Natural killer cell treated with Interleukin-12 subunit alpha and Interleukin-12 subunit beta and Interleukin-15 and Interleukin-18, amount 100 ng/mL, for 72 hours (primary cell): ENCODE measurements at regions not wholly inside any gene's neighbourhood (a gene's known extent, or its start where the extent isn't known, plus 50 kb on each side); places are given as distances from the start of the nearest gene placed in this dataset.
A peak's percentile ranks its signal among the peaks of the same experiment; 100 is the strongest.

Source experiments
- ATAC-seq, 2 donors: fragments of 150-1000 bp; cut with Tn5 transposase in 1 of 2; sonication (Bioruptor Pico), chemical (Tn5 transposase) in 1 of 2; 2 replicates each; pipeline ENCODE4 v1.10.0; 2021
- DNase-seq: peaks from one replicate; pipeline ENCODE4 v3.0.0; 2022; ENCODE audit warnings: low spot score
- H3K27ac Mint-ChIP-seq, 2 donors: 1 replicate in 1 of 2; 2 replicates in 1 of 2; pipeline ENCODE4 v1.8.0; 2022; ENCODE audit warnings: mixed read lengths in 2 of 2, mild to moderate bottlenecking in 1 of 2, moderate library complexity in 1 of 2
- H3K27me3 Mint-ChIP-seq, 2 donors: 1 replicate in 1 of 2; 2 replicates in 1 of 2; pipeline ENCODE4 v1.8.0; 2022; ENCODE audit warnings: mixed read lengths in 2 of 2
- H3K36me3 Mint-ChIP-seq: one replicate; pipeline ENCODE4 v1.8.0; 2022; ENCODE audit warnings: mixed read lengths
- H3K4me1 Mint-ChIP-seq, 2 donors: 1 replicate in 1 of 2; 2 replicates in 1 of 2; pipeline ENCODE4 v1.8.0; 2022; ENCODE audit warnings: low read depth in 2 of 2, mixed read lengths in 2 of 2, mild to moderate bottlenecking in 1 of 2
- H3K4me3 Mint-ChIP-seq: one replicate; pipeline ENCODE4 v1.8.0; 2022; ENCODE audit warnings: mixed read lengths
- H3K9me3 Mint-ChIP-seq: 2 replicates; pipeline ENCODE4 v1.8.0; 2022; ENCODE audit warnings: mixed read lengths

DNA sequence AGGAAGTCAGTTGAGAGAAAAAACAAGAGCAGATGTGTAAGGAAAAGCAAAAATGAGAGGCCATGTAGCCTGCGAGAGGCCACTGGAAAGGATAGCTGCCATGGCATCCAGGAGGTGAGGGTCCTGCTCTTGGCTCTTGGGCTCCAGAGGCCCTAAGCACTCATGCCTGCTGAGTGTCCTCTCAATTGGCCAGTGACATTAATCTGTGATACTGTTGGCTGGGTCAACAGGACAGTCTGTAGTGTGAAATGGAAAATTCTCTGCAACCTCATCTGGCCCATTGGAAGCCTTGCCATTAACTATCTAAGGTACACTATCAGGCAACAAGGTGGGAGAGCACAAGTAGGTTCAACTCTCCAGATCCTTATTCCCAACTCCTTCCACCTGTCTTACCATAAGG lies 180.9 kb downstream of the LY86 start:
- H3K36me3 Mint-ChIP-seq: no peaks in the 10 kb centered on the region
- no peaks in the 10 kb centered on the region for H3K9me3 Mint-ChIP-seq
- no peaks in the 10 kb centered on the region for H3K4me1 Mint-ChIP-seq
- no peak for DNase-seq
- H3K27ac Mint-ChIP-seq: no peak overlapping the region
- no peak for ATAC-seq
- H3K4me3 Mint-ChIP-seq: no peak overlapping the region
- peaks cover 4 to 14% of the 10 kb centered on the region in 2 donors for H3K27me3 Mint-ChIP-seq

DNA sequence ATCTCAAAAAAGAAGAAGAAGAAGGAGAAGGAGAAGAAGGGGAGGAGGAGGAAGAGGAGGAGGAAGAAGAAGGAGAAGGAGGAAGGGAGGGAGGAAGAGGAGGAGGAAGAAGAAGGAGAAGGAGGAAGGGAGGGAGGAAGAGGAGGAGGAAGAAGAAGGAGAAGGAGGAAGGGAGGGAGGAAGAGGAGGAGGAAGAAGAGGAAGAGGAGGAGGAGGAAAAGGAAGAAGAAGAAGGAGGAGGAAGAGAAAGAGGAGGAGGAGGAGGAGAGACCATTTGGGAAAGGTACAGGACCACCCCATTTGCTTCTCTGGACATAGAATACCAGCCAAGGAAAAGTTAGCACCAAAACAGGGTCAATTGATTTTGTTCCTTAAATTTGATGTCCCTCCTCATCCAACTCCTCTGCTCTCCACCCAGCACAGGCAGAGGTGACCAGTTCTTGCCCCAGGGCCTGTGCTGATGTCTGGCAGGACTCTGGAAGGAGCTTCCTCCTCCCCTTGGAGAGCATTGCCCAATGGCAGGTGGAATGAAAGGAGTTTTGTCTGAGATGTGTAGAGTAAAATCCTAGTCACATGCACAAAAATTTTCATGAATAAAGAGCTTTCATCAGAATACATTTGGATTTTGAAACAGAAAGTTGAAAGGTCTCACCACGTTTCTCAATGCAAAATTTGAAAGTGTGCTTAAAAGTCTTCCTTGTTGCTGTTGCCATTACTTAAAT lies 182.9 kb downstream of the LY86 start:
- Mint-ChIP-seq H3K4me1 (no peaks in the 10 kb centered on the region), H3K27ac (no peak overlapping the region), H3K9me3 (no peaks in the 10 kb centered on the region), H3K36me3 (no peaks in the 10 kb centered on the region), H3K4me3 (no peak overlapping the region), H3K27me3 (peaks cover 8 to 19% of the 10 kb centered on the region in 2 donors)
- ATAC-seq (no peak), DNase-seq (no peak)

DNA sequence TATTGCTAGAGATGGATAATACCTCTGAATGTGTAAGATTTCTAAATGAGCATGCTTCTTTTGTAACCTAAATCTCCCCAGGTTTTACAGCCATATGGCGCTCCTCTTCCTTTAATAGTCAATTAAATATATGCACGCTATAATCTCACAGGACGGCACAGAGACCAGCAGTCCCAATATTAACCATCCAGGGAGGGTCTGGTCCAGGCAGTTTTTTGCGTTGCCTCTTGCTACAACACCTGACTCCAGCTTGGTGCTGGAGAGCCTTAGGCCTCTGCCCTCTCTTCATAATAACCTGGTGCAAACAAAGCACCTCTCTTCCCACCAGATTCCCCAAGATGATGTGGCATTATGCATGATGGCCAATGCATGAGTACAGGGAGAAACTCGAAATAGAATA lies 183.4 kb downstream of the LY86 start:
- ATAC-seq: no peak

DNA sequence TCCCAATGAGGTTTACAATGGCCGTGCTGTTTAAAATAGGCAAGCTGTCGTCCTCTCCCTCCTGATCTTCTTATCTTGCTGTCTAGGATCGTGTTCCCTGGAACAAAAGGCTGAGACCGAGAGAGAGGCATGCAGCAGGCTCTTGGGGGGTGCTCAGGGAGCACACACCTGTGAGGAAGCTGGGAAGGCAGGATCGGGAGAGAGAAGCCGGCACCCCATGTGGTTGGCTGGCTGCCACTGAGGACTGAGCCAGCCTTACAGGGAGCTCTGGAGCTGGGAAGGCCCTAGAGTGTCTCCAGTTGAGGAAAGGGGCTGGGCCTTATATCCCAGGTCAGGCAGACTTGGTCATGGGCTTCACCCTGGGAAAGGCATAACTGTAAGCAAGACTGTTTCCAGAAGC lies 184.2 kb downstream of the LY86 start:
- Mint-ChIP-seq H3K9me3 (no peaks in the 10 kb centered on the region), H3K4me3 (no peak overlapping the region), H3K36me3 (no peaks in the 10 kb centered on the region), H3K4me1 (no peaks in the 10 kb centered on the region), H3K27ac (no peak overlapping the region), H3K27me3 (peaks cover 15 to 28% of the 10 kb centered on the region in 2 donors)
- ATAC-seq (no peak), DNase-seq (no peak)

More for the DNA sequence above, 183.4 kb downstream of the LY86 start:
- DNase-seq: no peak
- H3K27ac Mint-ChIP-seq: no peak overlapping the region
- H3K36me3 Mint-ChIP-seq: no peaks in the 10 kb centered on the region
- H3K4me3 Mint-ChIP-seq: no peak overlapping the region
- no peaks in the 10 kb centered on the region for H3K9me3 Mint-ChIP-seq
- H3K27me3 Mint-ChIP-seq: peaks cover 12 to 25% of the 10 kb centered on the region in 2 donors
- H3K4me1 Mint-ChIP-seq: no peaks in the 10 kb centered on the region

DNA sequence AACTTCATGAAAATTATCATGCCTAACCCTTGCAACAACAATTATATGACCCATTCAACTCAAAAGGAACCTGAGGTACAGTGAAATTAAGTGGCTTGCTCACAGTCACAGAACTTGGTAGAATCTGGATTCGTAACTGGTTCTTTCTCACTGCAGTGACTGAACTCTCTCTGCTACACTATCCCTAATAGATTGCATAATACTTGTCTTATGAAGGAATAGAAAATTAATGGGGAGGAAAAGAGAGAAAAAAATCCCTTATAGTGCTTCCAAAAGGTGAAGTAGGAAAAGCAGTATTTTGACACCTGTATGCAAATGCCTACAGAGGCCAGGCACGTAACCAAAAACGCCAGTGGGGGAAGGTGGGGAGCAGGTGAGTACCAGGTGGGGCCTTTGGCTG lies 186.6 kb downstream of the LY86 start:
- Mint-ChIP-seq H3K4me1 (no peaks in the 10 kb centered on the region), H3K27me3 (peaks cover 26 to 49% of the 10 kb centered on the region in 2 donors), H3K9me3 (no peaks in the 10 kb centered on the region), H3K36me3 (no peaks in the 10 kb centered on the region), H3K4me3 (no peak overlapping the region), H3K27ac (no peak overlapping the region)
- ATAC-seq: no peak
- DNase-seq: no peak

DNA sequence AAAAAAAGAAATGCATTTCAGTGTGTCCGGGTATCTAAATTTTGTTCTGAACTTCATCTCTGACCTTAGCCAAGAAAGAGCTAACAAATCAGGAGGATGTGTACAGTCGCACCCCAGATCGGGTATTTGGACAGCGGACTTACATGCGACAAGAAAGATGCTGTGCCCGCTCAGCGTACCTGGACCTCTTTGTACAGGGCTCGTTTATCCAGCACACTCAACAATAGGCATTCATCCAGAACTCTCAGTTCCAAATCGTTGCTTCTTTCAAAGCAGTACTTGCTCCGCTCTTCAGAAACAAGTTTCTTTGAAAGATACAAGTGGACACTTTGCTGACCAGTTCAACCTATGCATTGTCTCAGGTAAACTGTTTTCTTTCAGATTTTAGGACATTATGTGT lies 191.7 kb downstream of the LY86 start:
- no peaks in the 10 kb centered on the region for H3K9me3 Mint-ChIP-seq
- no peaks in the 10 kb centered on the region for H3K4me1 Mint-ChIP-seq
- peaks cover 23 to 36% of the 10 kb centered on the region in 2 donors for H3K27me3 Mint-ChIP-seq
- H3K27ac Mint-ChIP-seq: no peak overlapping the region
- no peaks in the 10 kb centered on the region for H3K36me3 Mint-ChIP-seq
- DNase-seq (no peak), ATAC-seq (no peak)
- no peak overlapping the region for H3K4me3 Mint-ChIP-seq

DNA sequence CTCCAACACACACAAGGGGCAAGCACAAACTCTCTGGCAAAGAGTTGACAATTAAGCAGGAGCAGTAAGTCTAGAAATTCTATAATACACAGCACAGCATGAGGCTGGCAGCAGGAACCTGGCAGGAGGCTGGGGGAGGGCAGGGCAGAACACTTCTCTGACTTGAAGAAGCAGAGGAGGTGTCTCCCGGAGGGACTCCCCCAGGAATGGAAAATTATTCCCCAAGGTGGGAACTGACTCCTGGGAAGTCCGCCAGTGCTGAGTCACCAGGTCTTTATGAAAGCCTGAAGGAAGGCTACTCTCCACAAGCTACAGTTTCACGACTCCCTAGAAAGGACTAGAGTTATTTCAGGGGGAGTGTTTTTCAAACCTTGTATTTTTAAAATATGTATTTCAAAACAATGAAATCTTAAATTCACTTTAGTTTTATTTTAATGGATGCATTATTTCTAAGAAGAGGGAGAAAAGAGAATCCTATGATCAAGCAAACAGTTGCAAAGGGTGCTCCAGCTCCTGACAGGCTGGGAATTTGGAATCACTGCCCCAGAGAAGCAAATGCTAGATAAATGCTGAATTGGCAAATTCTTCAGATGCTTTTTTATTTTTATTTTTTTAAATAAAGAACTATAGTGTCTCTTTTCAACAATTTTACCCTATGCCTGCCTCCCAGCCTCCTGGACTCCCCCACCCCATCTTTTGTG lies 192.8 kb downstream of the LY86 start:
- H3K4me3 Mint-ChIP-seq: no peak overlapping the region
- H3K9me3 Mint-ChIP-seq: no peaks in the 10 kb centered on the region
- DNase-seq (no peak), ATAC-seq (no peak)
- no peaks in the 10 kb centered on the region for H3K36me3 Mint-ChIP-seq
- peaks cover 21 to 30% of the 10 kb centered on the region in 2 donors for H3K27me3 Mint-ChIP-seq
- no peak overlapping the region for H3K27ac Mint-ChIP-seq
- H3K4me1 Mint-ChIP-seq: no peaks in the 10 kb centered on the region

DNA sequence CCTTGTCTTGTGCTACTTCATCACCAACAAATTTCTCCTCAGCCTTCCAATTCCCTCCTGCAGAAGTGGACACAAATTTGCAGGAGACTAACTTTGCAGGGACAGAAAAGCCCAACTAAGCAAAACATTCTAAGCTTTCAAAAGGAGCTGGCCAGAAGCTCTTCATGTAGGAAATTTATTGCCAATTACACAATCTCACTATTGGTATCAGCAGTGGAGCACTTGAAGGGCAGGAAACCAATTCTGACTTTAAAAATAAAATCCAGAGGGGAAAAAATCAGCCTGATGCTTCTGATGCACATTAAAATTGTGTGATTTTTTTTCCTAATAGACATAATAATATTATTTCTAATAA lies 193.3 kb downstream of the LY86 start:
- DNase-seq (no peak), ATAC-seq (no peak)
- Mint-ChIP-seq H3K4me3 (no peak overlapping the region), H3K27me3 (peaks cover 18 to 26% of the 10 kb centered on the region in 2 donors), H3K27ac (no peak overlapping the region), H3K4me1 (no peaks in the 10 kb centered on the region), H3K36me3 (no peaks in the 10 kb centered on the region), H3K9me3 (no peaks in the 10 kb centered on the region)

DNA sequence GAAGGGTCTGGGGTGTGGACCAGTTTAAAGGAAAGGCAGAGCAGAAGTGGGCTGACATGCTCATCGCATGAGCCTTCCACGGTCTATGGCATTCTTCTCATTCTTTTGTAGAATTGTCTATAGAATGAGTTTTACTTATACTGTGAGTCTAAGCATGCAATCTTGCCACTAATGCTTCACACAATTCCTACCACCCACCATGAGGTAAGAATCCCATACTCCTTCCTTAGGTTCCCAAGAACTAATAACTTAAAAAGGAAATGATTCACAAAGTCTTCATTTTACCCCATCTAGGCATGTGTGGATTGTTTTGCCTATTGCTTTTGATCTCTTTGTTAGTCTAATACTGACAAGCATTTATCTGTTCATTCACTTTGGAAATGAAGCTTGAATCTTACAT lies 195.2 kb downstream of the LY86 start:
- Mint-ChIP-seq H3K4me1 (no peaks in the 10 kb centered on the region), H3K9me3 (no peaks in the 10 kb centered on the region), H3K27me3 (peaks cover 12% of the 10 kb centered on the region in 2 donors), H3K4me3 (no peak overlapping the region), H3K36me3 (no peaks in the 10 kb centered on the region), H3K27ac (no peak overlapping the region)
- ATAC-seq (no peak), DNase-seq (no peak)

DNA sequence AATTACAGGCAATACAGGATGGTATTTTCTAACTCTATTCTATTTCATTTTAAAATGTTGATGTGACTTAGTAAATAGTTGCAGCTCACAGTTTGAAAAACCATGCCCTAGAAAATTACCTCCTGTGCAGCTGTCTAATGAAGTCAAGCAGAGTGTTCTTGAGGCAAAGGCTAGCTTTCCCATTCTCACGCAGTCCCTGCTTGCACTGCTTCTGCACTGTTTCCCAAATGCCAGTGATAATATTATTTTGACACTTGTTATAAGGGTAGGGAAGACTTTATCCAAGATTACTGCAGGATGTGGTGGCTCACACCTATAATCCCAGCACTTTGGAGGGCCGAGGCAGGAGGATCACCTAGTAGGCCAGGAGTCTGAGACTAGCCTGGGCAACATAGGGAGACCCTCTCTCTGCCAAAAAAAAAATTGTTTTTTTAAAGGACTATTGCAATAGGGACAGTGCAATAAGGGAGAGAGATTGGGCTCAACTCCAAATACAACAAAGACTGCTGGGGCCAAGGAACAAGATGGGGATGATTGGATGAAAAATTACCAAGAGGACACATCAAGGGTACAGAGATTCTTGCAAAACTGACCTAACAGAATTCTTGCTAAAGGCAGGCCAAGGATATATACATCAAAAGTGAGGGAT lies 196.1 kb downstream of the LY86 start:
- Mint-ChIP-seq H3K4me1 (no peaks in the 10 kb centered on the region), H3K9me3 (no peaks in the 10 kb centered on the region), H3K27me3 (peaks cover 5 to 7% of the 10 kb centered on the region in 2 donors), H3K4me3 (no peak overlapping the region), H3K36me3 (no peaks in the 10 kb centered on the region), H3K27ac (no peak overlapping the region)
- ATAC-seq (no peak), DNase-seq (no peak)

DNA sequence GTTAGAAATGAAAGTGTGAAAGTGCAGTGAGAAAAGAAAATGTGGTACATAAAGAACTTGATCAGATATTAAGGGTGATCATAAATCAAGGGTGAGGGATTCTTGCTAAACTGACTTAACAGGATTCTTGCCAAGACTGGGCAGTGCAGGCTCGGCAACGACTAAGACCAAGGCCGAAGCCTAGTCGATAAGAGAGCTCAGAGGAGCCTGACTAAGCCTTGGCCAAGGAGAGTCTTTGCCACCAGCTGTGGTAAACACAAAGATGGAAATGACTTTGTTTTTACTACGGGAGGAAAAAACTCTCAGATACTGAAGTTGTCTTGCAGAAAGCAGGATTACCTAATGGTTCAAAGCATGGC lies 196.6 kb downstream of the LY86 start:
- no peak overlapping the region for H3K4me3 Mint-ChIP-seq
- no peaks in the 10 kb centered on the region for H3K4me1 Mint-ChIP-seq
- no peaks in the 10 kb centered on the region for H3K9me3 Mint-ChIP-seq
- ATAC-seq: no peak
- DNase-seq: no peak
- H3K27me3 Mint-ChIP-seq: peaks cover 0 to 4% of the 10 kb centered on the region in 2 donors
- H3K27ac Mint-ChIP-seq: no peak overlapping the region
- no peaks in the 10 kb centered on the region for H3K36me3 Mint-ChIP-seq

DNA sequence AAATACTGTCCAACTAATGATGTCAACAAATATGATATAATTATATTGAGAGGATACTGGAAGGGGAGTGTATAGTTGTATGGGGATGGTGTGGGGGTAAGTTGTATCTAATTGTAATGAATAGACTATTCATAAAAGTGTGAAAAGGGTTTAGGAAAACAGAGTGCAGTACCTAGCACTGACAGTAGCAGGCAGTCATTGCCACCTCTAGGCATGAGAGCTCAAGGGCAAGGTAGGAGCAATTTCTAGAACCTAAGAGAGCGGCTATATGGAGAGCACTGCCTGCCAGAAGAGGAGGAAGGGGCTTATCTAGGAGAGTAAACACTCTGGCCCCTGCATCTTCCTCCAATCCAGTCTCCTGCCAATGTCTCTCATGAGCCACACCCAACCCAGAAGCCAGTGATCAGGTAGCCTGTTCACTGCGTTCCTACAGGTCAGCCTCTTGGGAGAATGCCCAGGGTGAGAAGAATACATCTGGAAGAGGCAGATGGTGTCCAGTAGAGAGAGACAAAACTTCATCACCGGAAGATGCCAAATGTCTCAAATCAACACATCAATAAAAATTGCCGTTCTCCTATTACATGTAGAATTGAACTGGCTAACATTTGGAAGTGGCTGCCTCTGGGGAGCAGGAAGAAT lies 200.0 kb downstream of the LY86 start:
- no peak overlapping the region for H3K4me3 Mint-ChIP-seq
- no peak overlapping the region for H3K27ac Mint-ChIP-seq
- H3K36me3 Mint-ChIP-seq: no peaks in the 10 kb centered on the region
- peaks cover under 1 to 2% of the 10 kb centered on the region in 2 donors for H3K4me1 Mint-ChIP-seq
- no peaks in the 10 kb centered on the region for H3K9me3 Mint-ChIP-seq
- peaks cover 0 to 8% of the 10 kb centered on the region in 2 donors for H3K27me3 Mint-ChIP-seq
- DNase-seq: no peak
- peak in 1 of 2 donors; percentile 54 for ATAC-seq

DNA sequence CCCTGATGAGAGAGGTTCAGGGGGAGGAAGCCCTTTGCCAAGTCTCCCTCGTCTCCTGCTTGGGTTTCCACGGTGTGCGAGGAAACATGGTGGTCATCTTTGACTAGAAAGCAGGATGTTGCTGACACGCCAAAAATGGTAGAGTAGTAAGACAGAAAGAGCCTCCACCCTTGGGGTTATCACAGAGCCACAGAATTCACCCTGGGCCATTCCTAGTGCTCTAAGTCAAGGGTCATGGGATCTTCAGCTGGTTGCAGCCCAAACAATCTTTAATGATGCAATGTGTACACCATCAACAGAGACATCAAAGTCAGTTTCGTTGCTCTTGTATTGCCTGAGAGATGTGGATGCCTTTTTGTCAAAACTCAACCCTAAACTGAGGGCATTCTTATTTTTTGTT lies 201.9 kb downstream of the LY86 start:
- Mint-ChIP-seq H3K9me3 (no peaks in the 10 kb centered on the region), H3K27me3 (peaks cover 0 to 8% of the 10 kb centered on the region in 2 donors), H3K4me1 (peaks cover 7 to 8% of the 10 kb centered on the region in 2 donors), H3K4me3 (no peak overlapping the region), H3K36me3 (no peaks in the 10 kb centered on the region), H3K27ac (no peak overlapping the region)
- no peak for ATAC-seq
- no peak for DNase-seq

DNA sequence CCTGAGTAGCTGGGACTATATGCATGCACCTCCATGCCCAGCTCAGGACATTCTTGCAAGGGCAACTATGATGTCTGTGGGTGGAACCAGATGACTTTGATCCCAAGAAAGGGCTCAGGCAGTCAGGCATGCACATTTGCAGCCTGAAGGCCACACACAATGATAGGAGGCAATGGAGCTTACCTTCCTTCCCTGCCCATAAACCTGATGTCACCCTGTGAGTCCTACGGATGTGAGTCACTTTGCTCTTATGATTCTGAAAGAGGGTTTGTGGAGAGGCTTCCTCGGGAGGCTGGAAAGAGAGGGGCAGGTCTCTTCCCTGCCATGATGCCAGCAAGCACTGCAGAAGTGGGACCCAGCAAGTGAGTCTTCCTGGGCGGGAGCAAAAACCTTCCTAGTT lies 202.4 kb downstream of the LY86 start:
- no peak for DNase-seq
- peaks cover 7 to 8% of the 10 kb centered on the region in 2 donors for H3K4me1 Mint-ChIP-seq
- peaks cover 0 to 8% of the 10 kb centered on the region in 2 donors for H3K27me3 Mint-ChIP-seq
- no peaks in the 10 kb centered on the region for H3K9me3 Mint-ChIP-seq
- H3K4me3 Mint-ChIP-seq: no peak overlapping the region
- no peak overlapping the region for H3K27ac Mint-ChIP-seq
- ATAC-seq: no peak
- no peaks in the 10 kb centered on the region for H3K36me3 Mint-ChIP-seq
